Keratinocyte (primary cell): ENCODE measurements at regions not wholly inside any gene's neighbourhood (a gene's known extent, or its start where the extent isn't known, plus 50 kb on each side); places are given as distances from the start of the nearest gene placed in this dataset.

Experiments used
- DNase-seq: peaks from one replicate; pipeline ENCODE4 v3.0.0-alpha.2; 2011; ENCODE audit warnings: low read depth, missing footprints, low spot score
- FAIRE-seq: peaks from 2 replicates; lab custom pipeline; 2011; peaks lifted over from hg19 to GRCh38; lab: Jason Lieb, UNC
- H2AFZ ChIP-seq: 2 replicates; pipeline ENCODE4 v1.6.0; 2012; ENCODE audit warnings: low read length, control low read depth, inconsistent platforms; ENCODE audit not compliant: control insufficient read depth
- H3K27ac ChIP-seq: 2 replicates; pipeline ENCODE4 v1.5.1; 2011; ENCODE audit warnings: low read length; ENCODE audit not compliant: control insufficient read depth, insufficient read depth
- H3K27me3 ChIP-seq: 3 replicates; pipeline ENCODE4 v1.6.0; 2011; ENCODE audit warnings: low read length; ENCODE audit not compliant: control insufficient read depth, insufficient read depth; ENCODE audit errors: extremely low read depth
- H3K36me3 ChIP-seq, 2 experiments: 2 replicates in 1 of 2; 3 replicates in 1 of 2; pipeline ENCODE4 v1.5.1; 2011; ENCODE audit warnings: low read length in 2 of 2, mild to moderate bottlenecking in 1 of 2; ENCODE audit not compliant: control insufficient read depth in 2 of 2, insufficient read depth in 2 of 2; ENCODE audit errors: extremely low read depth in 1 of 2
- H3K4me1 ChIP-seq: 3 replicates; pipeline ENCODE4 v1.5.1; 2011; ENCODE audit warnings: low read length; ENCODE audit not compliant: control insufficient read depth, insufficient read depth; ENCODE audit errors: extremely low read depth
- H3K4me2 ChIP-seq: 3 replicates; pipeline ENCODE4 v1.6.0; 2011; ENCODE audit warnings: low read depth, low read length; ENCODE audit not compliant: control insufficient read depth, insufficient read depth; ENCODE audit errors: extremely low read depth
- H3K4me3 ChIP-seq, 3 experiments: fragments of 200-600 bp in 1 of 3; sonication (generic) in 1 of 3; 2 replicates in 2 of 3; 3 replicates in 1 of 3; pipeline ENCODE4 v1.5.1; 2011 to 2016; ENCODE audit warnings: low read length in 3 of 3, mild to moderate bottlenecking in 3 of 3, control low read depth in 2 of 3, inconsistent platforms in 1 of 3, low read depth in 1 of 3, mixed read lengths in 1 of 3, mixed run types in 1 of 3, moderate library complexity in 1 of 3; ENCODE audit not compliant: control insufficient read depth in 2 of 3, insufficient read depth in 2 of 3; ENCODE audit errors: extremely low read depth in 1 of 3
- H3K79me2 ChIP-seq: 2 replicates; pipeline ENCODE4 v1.6.0; 2012; ENCODE audit warnings: low read length; ENCODE audit not compliant: control insufficient read depth, insufficient read depth
- H3K9ac ChIP-seq: 3 replicates; pipeline ENCODE4 v1.6.0; 2011; ENCODE audit warnings: low read length; ENCODE audit not compliant: control insufficient read depth, insufficient read depth; ENCODE audit errors: extremely low read depth
- H3K9me1 ChIP-seq: 3 replicates; pipeline ENCODE4 v1.6.0; 2011; ENCODE audit warnings: low read length; ENCODE audit not compliant: control insufficient read depth, insufficient read depth; ENCODE audit errors: extremely low read depth
- H3K9me3 ChIP-seq: 2 replicates; pipeline ENCODE4 v1.5.1; 2012; ENCODE audit warnings: low read depth, low read length; ENCODE audit not compliant: control insufficient read depth
- H4K20me1 ChIP-seq: 3 replicates; pipeline ENCODE4 v1.6.0; 2011; ENCODE audit warnings: low read length; ENCODE audit not compliant: control insufficient read depth, insufficient read depth; ENCODE audit errors: extremely low read depth
- CTCF ChIP-seq, 3 experiments: IDR thresholded peaks in 1 of 3; conservative IDR thresholded peaks in 1 of 3; optimal IDR thresholded peaks in 1 of 3; 2 replicates in 2 of 3; 3 replicates in 1 of 3; pipeline versions ENCODE3 to v1.5.1; 2011; ENCODE audit warnings: low read length in 3 of 3, mild to moderate bottlenecking in 3 of 3, moderate library complexity in 2 of 3, control low read depth in 1 of 3, inconsistent platforms in 1 of 3; ENCODE audit not compliant: insufficient read depth in 2 of 3; ENCODE audit errors: extremely low read depth in 1 of 3
- EZH2 ChIP-seq: IDR thresholded peaks from one replicate; pipeline ENCODE4 v1.6.1; 2012; ENCODE audit warnings: inconsistent platforms, mild to moderate bottlenecking, low read length, moderate library complexity
- dilution Hi-C: fragments of 300-500 bp; cut with MboI; formaldehyde crosslinking; loops from one replicate; pipeline ENCODE4 v1.7.0; 2020; ENCODE audit warnings: low sequenced_read_pairs; ENCODE audit not compliant: extremely low pct_ligation_motif_present

GRCh38 chr6:157768863-157769551, 54.0 kb upstream of the SNX9 start:
- dilution Hi-C loops, result no loop called here

GRCh38 chr6:157769776-157770426, 53.1 kb upstream of the SNX9 start:
- H3K4me3 ChIP-seq, result no peak overlapping the region
- peaks cover 21% of the 10 kb centered on the region for H3K4me1 ChIP-seq
- no peaks in the 10 kb centered on the region for H4K20me1 ChIP-seq
- DNase-seq (no peak), FAIRE-seq (no peak)
- dilution Hi-C loops, result no loop called here
- no peak overlapping the region for H3K9ac ChIP-seq
- no peaks in the 10 kb centered on the region for H3K27me3 ChIP-seq
- H3K9me3 ChIP-seq, result no peaks in the 10 kb centered on the region
- no peak overlapping the region for H3K4me2 ChIP-seq
- no peaks in the 10 kb centered on the region for H3K9me1 ChIP-seq
- no peaks in the 10 kb centered on the region for H3K79me2 ChIP-seq
- H3K27ac ChIP-seq, result no peak overlapping the region
- no peaks in the 10 kb centered on the region for H3K36me3 ChIP-seq
- TF ChIP-seq CTCF (optimal IDR thresholded peaks at IDR 0.05 in 1 of 3, IDR thresholded peaks at IDR 0.05 in 1 of 3, conservative IDR thresholded peaks at IDR 0.05 in 1 of 3; ENCODE audit: extremely low read depth in 1 of 3, insufficient read depth in 2 of 3, low read length in 3 of 3) (no peak), EZH2 (no peak)
- H2AFZ ChIP-seq, result no peak overlapping the region

More at GRCh38 chr6:157768863-157769551, 54.0 kb upstream of the SNX9 start:
- Histone ChIP-seq H3K4me2 (no peak overlapping the region), H3K27ac (no peak overlapping the region), H3K9me3 (no peaks in the 10 kb centered on the region), H3K9me1 (no peaks in the 10 kb centered on the region), H3K36me3 (no peaks in the 10 kb centered on the region), H3K9ac (no peak overlapping the region), H3K79me2 (no peaks in the 10 kb centered on the region), H3K27me3 (no peaks in the 10 kb centered on the region), H2AFZ (no peak overlapping the region), H3K4me3 (no peak overlapping the region), H4K20me1 (no peaks in the 10 kb centered on the region), H3K4me1 (peaks cover 28% of the 10 kb centered on the region)
- TF ChIP-seq EZH2, result no peak
- FAIRE-seq, result no peak
- no peak for DNase-seq
